ENCODE measurements at regions not wholly inside any gene's neighbourhood (a gene's known extent, or its start where the extent isn't known, plus 50 kb on each side); places are given as distances from the start of the nearest gene placed in this dataset.

- TF ChIP-seq CHD7 (IDR thresholded peaks at IDR 0.05; ENCODE audit: insufficient replicate concordance, low read length): no peak
- TF ChIP-seq CREB1 (IDR thresholded peaks at IDR 0.05): no peak
- no peak for TF ChIP-seq SIX5 (IDR thresholded peaks at IDR 0.05; ENCODE audit: low read depth, low read length)
- TF ChIP-seq BRCA1 (IDR thresholded peaks at IDR 0.05; ENCODE audit: low read depth, low read length): no peak
- no peak for TF ChIP-seq JUND (IDR thresholded peaks at IDR 0.05; ENCODE audit: low read length)
- TF ChIP-seq EP300 (IDR thresholded peaks at IDR 0.05; ENCODE audit: borderline replicate concordance in 1 of 2, low read depth in 2 of 2, low read length in 2 of 2): no peak
- TF ChIP-seq CTBP2 (IDR thresholded peaks at IDR 0.05; ENCODE audit: borderline replicate concordance, insufficient read depth, insufficient read length, low read length): no peak
- TF ChIP-seq TBP (IDR thresholded peaks at IDR 0.05; ENCODE audit: low read depth, low read length): no peak
- TF ChIP-seq E2F6 (IDR thresholded peaks at IDR 0.05): no peak
- no peak for TF ChIP-seq POU5F1 (IDR thresholded peaks at IDR 0.05; ENCODE audit: low read depth, low read length)
- no peak for TF ChIP-seq SP2 (IDR thresholded peaks at IDR 0.05; ENCODE audit: low read length)
These were observed 211.9 kb downstream of the NXNL2 start (continued) for GRCh38 chr9:88746743-88747398.

Measured in H1 (cell line).